Heart right ventricle (tissue), 16 donors: ENCODE measurements at regions not wholly inside any gene's neighbourhood (a gene's known extent, or its start where the extent isn't known, plus 50 kb on each side); places are given as distances from the start of the nearest gene placed in this dataset.

Experiments
- ATAC-seq, 8 donors: fragments of 200-7000 bp; cut with Tn5 transposase; one replicate each; pipeline ENCODE4 v1.9.1; 2020; ENCODE audit warnings: mild to moderate bottlenecking in 8 of 8, moderate library complexity in 8 of 8, moderate number of reproducible peaks in 1 of 8
- DNase-seq, 2 donors: peaks; one replicate each; pipeline ENCODE4 v3.0.0-alpha.2; 2020
- H3K27ac ChIP-seq, 10 donors: fragments of 200-600 bp; sonication (generic) in 2 of 10; one replicate each; pipeline versions ENCODE4 v1.5.0 to v1.8.0; 2020 to 2022; ENCODE audit warnings: mild to moderate bottlenecking in 3 of 10
- H3K27me3 ChIP-seq, 7 donors: fragments of 200-600 bp; one replicate each; pipeline ENCODE4 v1.8.0; 2021 to 2022; ENCODE audit warnings: mild to moderate bottlenecking in 2 of 7
- H3K36me3 ChIP-seq, 9 donors: fragments of 200-600 bp; sonication (generic) in 1 of 9; one replicate each; pipeline versions ENCODE4 v1.5.0 to v1.8.0; 2020 to 2022; ENCODE audit warnings: mild to moderate bottlenecking in 2 of 9
- H3K4me1 ChIP-seq, 9 donors: fragments of 200-600 bp; sonication (generic) in 1 of 9; one replicate each; pipeline versions ENCODE4 v1.5.0 to v1.8.0; 2020 to 2022; ENCODE audit warnings: mild to moderate bottlenecking in 4 of 9
- H3K4me3 ChIP-seq, 10 donors: fragments of 200-600 bp; sonication (generic) in 2 of 10; one replicate each; pipeline versions ENCODE4 v1.5.0 to v1.8.0; 2020 to 2022; ENCODE audit warnings: mild to moderate bottlenecking in 7 of 10, moderate library complexity in 2 of 10
- H3K9me3 ChIP-seq, 11 donors: fragments of 200-600 bp in 10 of 11; sonication (generic) in 2 of 11; one replicate each; pipeline versions ENCODE4 v1.5.0 to v1.8.0; 2013 to 2022; ENCODE audit warnings: mild to moderate bottlenecking in 2 of 11, control low read depth in 1 of 11, moderate library complexity in 1 of 11
- CTCF ChIP-seq, 9 donors: fragments of 200-600 bp; sonication (generic) in 2 of 9; IDR thresholded peaks; one replicate each; pipeline versions ENCODE4 v1.5.0 to v1.8.0; 2021 to 2022; ENCODE audit warnings: antibody characterized with exemption in 9 of 9, mild to moderate bottlenecking in 5 of 9, moderate library complexity in 1 of 9
- WGBS, 2 donors: extraction: QIAGEN DNeasy Blood & Tissue Kit; methylation state at CpG; one replicate each; pipeline ENCODE4 v1.1.7; 2013; ENCODE audit warnings: inconsistent platforms in 1 of 2; 5-methylcytosine and 5-hydroxymethylcytosine counted together
- intact Hi-C, 10 donors: fragments of 100-400 bp; cut with DNase I; formaldehyde crosslinking; loops; one replicate each; pipeline versions ENCODE4 v1.11.1 to v1.14.2; 2022
- donor health status: Arrhythmogenic right ventricular cardiomyopathy.
- donor health status: ischemic (EF 13 %, LVEDD 7.1; RV severe dilation, severe dysfunction).
- donor health status: healthy with polysubstance abuse.
- donor health status: DM: no; HTN: yes; CAD: no.
- donor health status: DM: no; HTN: no; CAD: no.
- donor health status: ischemic (EF 25% LVEDD 6.9; RV normal size, moderate dysfunction).
- donor health status: ischemic (EF 25% LVEDD 5.7; RV mildly dilated, moderate dysfunction).
- donor health status: healthy.
- donor health status: DM: yes; HTN: yes; CAD: no.
- donor health status: Ischemic cardiomyopathy.
- donor health status: ischemic (EF 35%, LVEDD 5.7; RV mildly dilated, moderate dysfunction).
- donor health status: nonischemic (EF 11% LVEDD 7.7; RV severe dilation, severe dysfunction).
- donor health status: DM: yes; HTN: yes; CAD: no.
- donor health status: PGD.
- donor health status: ischemic (EF 29% LVEDD 5.4; RV normal size, mild dysfunction).
- donor health status: nonischemic (EF 23%, LVEDD 6.1; RV moderate dilation, normal function).

- Histone ChIP-seq H3K27me3 (no peaks in the 10 kb centered on the region), H3K36me3 (no peaks in the 10 kb centered on the region), H3K27ac (no peak overlapping the region), H3K4me3 (no peak overlapping the region), H3K9me3 (no peaks in the 10 kb centered on the region), H3K4me1 (no peaks in the 10 kb centered on the region)
- intact Hi-C loops = loop anchor here in 6 of 10 donors (5.0 to 10.0 kb wide), 4 partner anchors 262 to 547 kb away; no protein-coding TSS in a partner anchor
- DNase-seq (no peak), ATAC-seq (no peak)
- 91% methylated on average over 2 of the region's 2 CpGs for WGBS, 2 donors
- no peak for TF ChIP-seq CTCF (IDR thresholded peaks at IDR 0.05)
Observed at GRCh38 chr3:59310736-59311135, 260.9 kb upstream of the CFAP20DC start.

GRCh38 chr3:59308684-59309083, 258.9 kb upstream of the CFAP20DC start:
- Histone ChIP-seq H3K4me1 (no peaks in the 10 kb centered on the region), H3K9me3 (no peaks in the 10 kb centered on the region), H3K27ac (no peak overlapping the region), H3K4me3 (no peak overlapping the region), H3K27me3 (no peaks in the 10 kb centered on the region), H3K36me3 (no peaks in the 10 kb centered on the region)
- WGBS, 2 donors = 79 to 80% methylated on average over 4 of the region's 4 CpGs
- ATAC-seq (no peak), DNase-seq (no peak)
- TF ChIP-seq CTCF (IDR thresholded peaks at IDR 0.05) = no peak
- intact Hi-C loops = no loop called here

GRCh38 chr3:59308001-59308400, 258.2 kb upstream of the CFAP20DC start:
- 72 to 81% methylated on average over 1 of the region's 1 CpG for WGBS, 2 donors
- H3K4me3 ChIP-seq = no peak overlapping the region
- H3K27ac ChIP-seq = no peak overlapping the region
- no peak for TF ChIP-seq CTCF (IDR thresholded peaks at IDR 0.05)
- H3K4me1 ChIP-seq = no peaks in the 10 kb centered on the region
- no peaks in the 10 kb centered on the region for H3K9me3 ChIP-seq
- no peak for DNase-seq
- intact Hi-C loops = no loop called here
- no peaks in the 10 kb centered on the region for H3K27me3 ChIP-seq
- no peak for ATAC-seq
- H3K36me3 ChIP-seq = no peaks in the 10 kb centered on the region

- Histone ChIP-seq H3K4me1 (peaks cover 0 to 2% (median 0%) of the 10 kb centered on the region in 9 donors), H3K27ac (no peak overlapping the region), H3K36me3 (no peaks in the 10 kb centered on the region), H3K27me3 (no peaks in the 10 kb centered on the region), H3K9me3 (no peaks in the 10 kb centered on the region), H3K4me3 (no peak overlapping the region)
- TF ChIP-seq CTCF (IDR thresholded peaks at IDR 0.05) = no peak
- no peak for DNase-seq
- 94 to 95% methylated on average over 3 of the region's 3 CpGs for WGBS, 2 donors
- intact Hi-C loops = no loop called here
- ATAC-seq = no peak
Observed at GRCh38 chr3:59306436-59306835, 256.6 kb upstream of the CFAP20DC start.
